Spleen (tissue), 11 donors: ENCODE measurements at regions not wholly inside any gene's neighbourhood (a gene's known extent, or its start where the extent isn't known, plus 50 kb on each side); places are given as distances from the start of the nearest gene placed in this dataset.

Experiments used
- DNase-seq: peaks from one replicate; pipeline ENCODE4 v3.0.0-alpha.2; 2020
- H3K27ac ChIP-seq, 8 donors: fragments of 200-600 bp; sonication (generic) in 7 of 8; 1 replicate in 4 of 8; 2 replicates in 4 of 8; pipeline versions ENCODE4 v1.5.0 to v1.8.0; 2016 to 2021; ENCODE audit warnings: inconsistent platforms in 4 of 8, mild to moderate bottlenecking in 4 of 8, moderate library complexity in 1 of 8
- H3K27me3 ChIP-seq, 7 donors: fragments of 200-600 bp; sonication (generic) in 6 of 7; replicated peaks in 1 of 7; 1 replicate in 4 of 7; 2 replicates in 3 of 7; pipeline versions ENCODE4 v1.5.0 to v1.8.0; 2016 to 2021; ENCODE audit warnings: inconsistent platforms in 3 of 7, mild to moderate bottlenecking in 1 of 7
- H3K36me3 ChIP-seq, 6 donors: fragments of 200-600 bp; sonication (generic) in 5 of 6; 1 replicate in 4 of 6; 2 replicates in 2 of 6; pipeline versions ENCODE4 v1.5.0 to v1.8.0; 2016 to 2021; ENCODE audit warnings: inconsistent platforms in 2 of 6
- H3K4me1 ChIP-seq, 6 donors: fragments of 200-600 bp; sonication (generic) in 5 of 6; 1 replicate in 3 of 6; 2 replicates in 3 of 6; pipeline versions ENCODE4 v1.5.0 to v1.8.0; 2016 to 2021; ENCODE audit warnings: inconsistent platforms in 3 of 6
- H3K4me3 ChIP-seq, 8 donors: fragments of 200-600 bp; sonication (generic) in 7 of 8; 1 replicate in 4 of 8; 2 replicates in 4 of 8; pipeline versions ENCODE4 v1.5.0 to v1.8.0; 2016 to 2021; ENCODE audit warnings: inconsistent platforms in 4 of 8, mild to moderate bottlenecking in 4 of 8, moderate library complexity in 2 of 8
- H3K9me3 ChIP-seq, 8 donors: fragments of 200-600 bp; sonication (generic) in 7 of 8; 1 replicate in 4 of 8; 2 replicates in 4 of 8; pipeline versions ENCODE4 v1.5.0 to v1.8.0; 2016 to 2021; ENCODE audit warnings: inconsistent platforms in 4 of 8
- CTCF ChIP-seq, 11 experiments: fragments of 200-600 bp in 7 of 11; fragments of 450-650 bp in 4 of 11; sonication (generic) in 4 of 11; IDR thresholded peaks in 8 of 11; conservative IDR thresholded peaks in 3 of 11; 1 replicate in 7 of 11; 2 replicates in 4 of 11; pipeline versions ENCODE4 v1.4.0 to v1.8.0; 2016 to 2021; ENCODE audit warnings: antibody characterized with exemption in 11 of 11, inconsistent platforms in 4 of 11, mild to moderate bottlenecking in 1 of 11
- POLR2A ChIP-seq, 3 donors: fragments of 450-650 bp; IDR thresholded peaks; one replicate each; pipeline ENCODE4 v1.5.1; 2017; ENCODE audit warnings: antibody characterized with exemption in 3 of 3, mild to moderate bottlenecking in 1 of 3
- POLR2AphosphoS5 ChIP-seq, 3 donors: sonication (generic); formaldehyde crosslinking; IDR thresholded peaks; one replicate each; pipeline ENCODE4 v1.5.1; 2017; ENCODE audit warnings: antibody characterized with exemption in 3 of 3
- WGBS, 5 donors: extraction: QIAGEN DNeasy Blood & Tissue Kit in 3 of 5; methylation state at CpG; one replicate each; pipeline versions ENCODE4 v1.1.5 to v1.1.7; 2013 to 2018; 5-methylcytosine and 5-hydroxymethylcytosine counted together
- intact Hi-C: fragments of 100-400 bp; cut with DNase I; formaldehyde crosslinking; loops from one replicate; pipeline ENCODE4 v1.15.0; 2023; ENCODE audit warnings: low total_unique reads
- donor health status: healthy with polysubstance abuse.
- donor health status: DM: no; HTN: no; CAD: no; lungs with moderate emphysema.
- donor health status: DM: no; HTN: no; CAD: no.
- donor health status: Bipolar disorder and iron deficiency.
- donor health status: healthy.
- donor health status: DM: no; HTN: no; CAD: no.
- donor health status: DM: yes; HTN: yes; CAD: no.

- Histone ChIP-seq H3K4me3 (no peak overlapping the region), H3K27ac (no peak overlapping the region), H3K27me3 (no peaks in the 10 kb centered on the region), H3K36me3 (no peaks in the 10 kb centered on the region), H3K4me1 (no peaks in the 10 kb centered on the region), H3K9me3 (peaks cover 0 to 45% (median 16%) of the 10 kb centered on the region in 8 donors)
- no peak for TF ChIP-seq POLR2AphosphoS5 (IDR thresholded peaks at IDR 0.05)
- TF ChIP-seq CTCF (IDR thresholded peaks at IDR 0.05 in 8 of 11, conservative IDR thresholded peaks at IDR 0.05 in 3 of 11), result no peak
- no peak for TF ChIP-seq POLR2A (IDR thresholded peaks at IDR 0.05)
- intact Hi-C loops, result no loop called here
- DNase-seq, result no peak
- WGBS, 5 donors, result 72 to 80% (median 78%) methylated on average over 3 of the region's 3 CpGs
These were observed 248.3 kb downstream of the EN1 start for GRCh38 chr2:118599141-118599540.

GRCh38 chr2:118596620-118597019 is 250.8 kb downstream of the EN1 start:
- H3K9me3 ChIP-seq, result peaks cover 0 to 38% (median 16%) of the 10 kb centered on the region in 8 donors
- intact Hi-C loops, result no loop called here
- no peaks in the 10 kb centered on the region for H3K27me3 ChIP-seq
- H3K4me1 ChIP-seq, result no peaks in the 10 kb centered on the region
- no peaks in the 10 kb centered on the region for H3K36me3 ChIP-seq
- TF ChIP-seq CTCF (IDR thresholded peaks at IDR 0.05 in 8 of 11, conservative IDR thresholded peaks at IDR 0.05 in 3 of 11), result no peak
- no peak for TF ChIP-seq POLR2A (IDR thresholded peaks at IDR 0.05)
- TF ChIP-seq POLR2AphosphoS5 (IDR thresholded peaks at IDR 0.05), result no peak
- WGBS, 5 donors, result 89 to 100% (median 93%) methylated on average over 6 of the region's 6 CpGs
- no peak for DNase-seq
- H3K27ac ChIP-seq, result no peak overlapping the region
- no peak overlapping the region for H3K4me3 ChIP-seq

DNA sequence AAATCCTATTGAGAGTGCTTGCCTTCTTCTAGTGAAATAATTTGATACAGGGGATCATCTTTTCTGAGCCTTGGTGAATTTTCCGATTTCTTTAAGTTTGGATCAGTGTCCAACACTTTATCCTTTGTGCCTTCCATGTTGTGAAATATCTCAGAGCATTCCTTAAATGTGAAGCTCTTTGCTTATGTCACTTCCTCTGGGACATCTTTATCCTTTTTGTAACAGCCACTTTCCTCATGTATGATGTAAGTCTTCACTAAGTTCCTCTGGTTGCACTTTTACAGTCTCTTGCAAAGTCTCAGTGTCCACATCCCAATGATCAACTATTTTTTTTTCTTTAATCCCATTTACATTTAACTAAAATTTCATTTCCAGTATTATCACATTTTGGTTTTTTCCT is 254.2 kb downstream of the EN1 start:
- no peak overlapping the region for H3K27ac ChIP-seq
- H3K9me3 ChIP-seq, result peaks cover 0 to 16% (median 3%) of the 10 kb centered on the region in 8 donors
- no peaks in the 10 kb centered on the region for H3K36me3 ChIP-seq
- H3K4me3 ChIP-seq, result no peak overlapping the region
- TF ChIP-seq POLR2A (IDR thresholded peaks at IDR 0.05) (no peak), CTCF (IDR thresholded peaks at IDR 0.05 in 8 of 11, conservative IDR thresholded peaks at IDR 0.05 in 3 of 11) (no peak), POLR2AphosphoS5 (IDR thresholded peaks at IDR 0.05) (no peak)
- H3K27me3 ChIP-seq, result peaks cover 0 to 4% (median 0%) of the 10 kb centered on the region in 7 donors
- no peaks in the 10 kb centered on the region for H3K4me1 ChIP-seq
- DNase-seq, result no peak
- WGBS, 5 donors, result 83 to 93% (median 87%) methylated on average over 1 of the region's 1 CpG
- intact Hi-C loops, result no loop called here

DNA sequence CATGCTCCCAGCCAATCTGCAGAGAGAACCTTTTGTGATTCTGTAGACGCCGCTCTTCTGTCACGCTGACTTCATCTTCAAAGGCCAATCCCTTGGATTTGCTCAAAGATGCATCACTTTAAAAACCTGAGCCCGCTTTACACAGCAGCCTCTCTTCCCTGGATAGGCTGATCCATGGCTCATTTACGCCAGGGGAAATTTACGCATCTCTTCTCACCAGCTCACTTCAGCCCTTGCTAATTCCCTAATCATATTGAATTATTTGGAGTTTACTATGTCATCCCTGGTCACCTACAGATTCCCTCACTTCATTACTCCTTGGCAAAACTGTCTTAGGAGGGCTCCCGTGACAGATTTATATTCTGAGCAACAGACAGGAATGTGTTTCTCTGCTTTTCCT is 256.2 kb downstream of the EN1 start:
- 78 to 90% (median 84%) methylated on average over 7 of the region's 7 CpGs for WGBS, 5 donors
- no peak overlapping the region for H3K4me3 ChIP-seq
- intact Hi-C loops, result no loop called here
- no peak for DNase-seq
- peaks cover 0 to 4% (median 0%) of the 10 kb centered on the region in 7 donors for H3K27me3 ChIP-seq
- TF ChIP-seq POLR2AphosphoS5 (IDR thresholded peaks at IDR 0.05) (no peak), POLR2A (IDR thresholded peaks at IDR 0.05) (no peak), CTCF (IDR thresholded peaks at IDR 0.05 in 8 of 11, conservative IDR thresholded peaks at IDR 0.05 in 3 of 11) (no peak)
- no peaks in the 10 kb centered on the region for H3K4me1 ChIP-seq
- no peak overlapping the region for H3K27ac ChIP-seq
- no peaks in the 10 kb centered on the region for H3K9me3 ChIP-seq
- H3K36me3 ChIP-seq, result no peaks in the 10 kb centered on the region
